Body of pancreas (tissue), 4 donors: ENCODE measurements at regions not wholly inside any gene's neighbourhood (a gene's known extent, or its start where the extent isn't known, plus 50 kb on each side); places are given as distances from the start of the nearest gene placed in this dataset.

Experiments used
- ATAC-seq: fragments of 150-250 bp; one replicate; pipeline ENCODE4 v1.9.1; 2016
- DNase-seq, 4 donors: peaks; one replicate each; pipeline ENCODE4 v3.0.0-alpha.2; 2019
- H3K27ac ChIP-seq, 4 donors: fragments of 200-600 bp; sonication (generic); 1 replicate in 3 of 4; 2 replicates in 1 of 4; pipeline versions ENCODE4 v1.5.1 to v1.6.1; 2016 to 2019; ENCODE audit warnings: mild to moderate bottlenecking in 1 of 4, mixed read lengths in 1 of 4, moderate library complexity in 1 of 4
- H3K27me3 ChIP-seq, 2 donors: fragments of 200-600 bp; sonication (generic); one replicate each; pipeline ENCODE4 v1.6.0; 2016; ENCODE audit warnings: mild to moderate bottlenecking in 1 of 2
- H3K36me3 ChIP-seq, 2 donors: fragments of 200-600 bp; sonication (generic); replicated peaks in 1 of 2; 2 replicates each; pipeline ENCODE4 v1.5.1; 2016; ENCODE audit warnings: low read depth in 2 of 2; ENCODE audit not compliant: insufficient read depth in 1 of 2
- H3K4me1 ChIP-seq: fragments of 200-600 bp; sonication (generic); one replicate; pipeline ENCODE4 v1.6.0; 2016
- H3K4me3 ChIP-seq, 2 donors: fragments of 200-600 bp; sonication (generic); 1 replicate in 1 of 2; 2 replicates in 1 of 2; pipeline ENCODE4 v1.5.1; 2016 to 2019
- H3K9me3 ChIP-seq, 3 donors: fragments of 200-600 bp; sonication (generic); 1 replicate in 2 of 3; 2 replicates in 1 of 3; pipeline ENCODE4 v1.5.1; 2016
- CTCF ChIP-seq, 7 experiments: fragments of 450-650 bp in 4 of 7; fragments of 200-600 bp in 3 of 7; sonication (generic) in 3 of 7; IDR thresholded peaks; one replicate each; pipeline ENCODE4 v1.5.1; 2016 to 2019; ENCODE audit warnings: antibody characterized with exemption in 7 of 7
- POLR2A ChIP-seq, 3 donors: fragments of 450-650 bp; IDR thresholded peaks; one replicate each; pipeline ENCODE4 v1.6.1; 2016; ENCODE audit warnings: antibody characterized with exemption in 3 of 3, mild to moderate bottlenecking in 2 of 3
- WGBS, 2 donors: methylation state at CpG; one replicate each; pipeline ENCODE4 v1.1.5; 2017; 5-methylcytosine and 5-hydroxymethylcytosine counted together
- intact Hi-C: fragments of 100-400 bp; cut with DNase I; formaldehyde crosslinking; loops from one replicate; pipeline ENCODE4 v1.15.1; 2023

GRCh38 chr13:22821589-22821988 lies 359.2 kb upstream of the SGCG start:
- H3K36me3 ChIP-seq, result no peaks in the 10 kb centered on the region
- intact Hi-C loops, result no loop called here
- no peak for DNase-seq
- WGBS, 2 donors, result 80 to 81% methylated on average over 2 of the region's 2 CpGs
- no peak overlapping the region for H3K4me3 ChIP-seq
- no peaks in the 10 kb centered on the region for H3K4me1 ChIP-seq
- H3K9me3 ChIP-seq, result no peaks in the 10 kb centered on the region
- no peaks in the 10 kb centered on the region for H3K27me3 ChIP-seq
- no peak for ATAC-seq
- no peak for TF ChIP-seq CTCF (IDR thresholded peaks at IDR 0.05)
- no peak for TF ChIP-seq POLR2A (IDR thresholded peaks at IDR 0.05)
- no peak overlapping the region for H3K27ac ChIP-seq

- DNase-seq, result no peak
- WGBS, 2 donors, result 90 to 91% methylated on average over 1 of the region's 1 CpG
Observed at GRCh38 chr13:22825186-22825585, 355.6 kb upstream of the SGCG start.

GRCh38 chr13:22828081-22828480 lies 352.7 kb upstream of the SGCG start:
- Histone ChIP-seq H3K27me3 (no peaks in the 10 kb centered on the region), H3K4me3 (no peak overlapping the region), H3K4me1 (no peaks in the 10 kb centered on the region), H3K36me3 (no peaks in the 10 kb centered on the region), H3K9me3 (no peaks in the 10 kb centered on the region), H3K27ac (no peak overlapping the region)
- DNase-seq, result no peak
- TF ChIP-seq CTCF (IDR thresholded peaks at IDR 0.05) (no peak), POLR2A (IDR thresholded peaks at IDR 0.05) (no peak)
- intact Hi-C loops, result no loop called here
- ATAC-seq, result no peak
- WGBS, 2 donors, result 59 to 77% methylated on average over 2 of the region's 2 CpGs

More at GRCh38 chr13:22825186-22825585, 355.6 kb upstream of the SGCG start:
- no peak overlapping the region for H3K4me3 ChIP-seq
- intact Hi-C loops, result no loop called here
- no peaks in the 10 kb centered on the region for H3K27me3 ChIP-seq
- H3K36me3 ChIP-seq, result no peaks in the 10 kb centered on the region
- ATAC-seq, result no peak
- H3K9me3 ChIP-seq, result no peaks in the 10 kb centered on the region
- H3K27ac ChIP-seq, result no peak overlapping the region
- H3K4me1 ChIP-seq, result no peaks in the 10 kb centered on the region
- TF ChIP-seq CTCF (IDR thresholded peaks at IDR 0.05), result no peak

GRCh38 chr13:22836475-22836874 lies 344.3 kb upstream of the SGCG start:
- 69 to 71% methylated on average over 2 of the region's 2 CpGs for WGBS, 2 donors

More at GRCh38 chr13:22836475-22836874, 344.3 kb upstream of the SGCG start:
- intact Hi-C loops, result no loop called here
- Histone ChIP-seq H3K4me1 (no peaks in the 10 kb centered on the region), H3K9me3 (no peaks in the 10 kb centered on the region), H3K27ac (no peak overlapping the region), H3K36me3 (no peaks in the 10 kb centered on the region), H3K27me3 (no peaks in the 10 kb centered on the region), H3K4me3 (no peak overlapping the region)
- TF ChIP-seq CTCF (IDR thresholded peaks at IDR 0.05) (no peak), POLR2A (IDR thresholded peaks at IDR 0.05) (no peak)
- ATAC-seq (no peak), DNase-seq (no peak)
